K562 (cell line): ENCODE measurements at regions not wholly inside any gene's neighbourhood (a gene's known extent, or its start where the extent isn't known, plus 50 kb on each side); places are given as distances from the start of the nearest gene placed in this dataset.

Source experiments
- ATAC-seq: fragments of 200-7000 bp; cut with Tn5 transposase; 3 replicates; pipeline ENCODE4 v1.9.1; 2020; ENCODE audit warnings: moderate library complexity
- BruUV-seq: library from RNA; stranded (reverse); fragments of 400-500 nt; replicated peaks from 2 replicates; lab custom pipeline; 2021; lab: Mats Ljungman, UMichigan
- CTCF ChIA-PET: fragments of 300-600 bp; formaldehyde crosslinking; extraction: SDS; loops from one replicate; lab custom pipeline; 2021; ENCODE audit warnings: low intra/inter-chr PET ratio; lab: Yijun Ruan, JAX
- POLR2A ChIA-PET: fragments of 300-600, 350-650 bp; sonication (Branson Sonifier 250); formaldehyde crosslinking; extraction: SDS; loops from one replicate; lab custom pipeline; 2021; ENCODE audit warnings: antibody characterized with exemption, inconsistent platforms; lab: Yijun Ruan, JAX
- DNase-seq, 4 experiments: peaks; one replicate each; pipeline versions ENCODE4 v3.0.0 to v3.0.0-alpha.2; 2011 to 2018; ENCODE audit warnings: low spot score in 3 of 4, mixed read lengths in 3 of 4; ENCODE audit errors: extremely low read depth in 1 of 4
- FAIRE-seq: peaks from 2 replicates; lab custom pipeline; 2011; peaks lifted over from hg19 to GRCh38; lab: Jason Lieb, UNC
- H2AFZ ChIP-seq: 2 replicates; pipeline ENCODE4 v1.6.0; 2011; ENCODE audit warnings: low read depth, low read length, control low read depth, inconsistent platforms
- H3K27ac ChIP-seq: fragments of 200-600 bp; 3 replicates; pipeline ENCODE4 v1.8.0; 2011; ENCODE audit warnings: low read depth, mild to moderate bottlenecking, control low read depth, inconsistent platforms, low read length, moderate library complexity, mixed read lengths; ENCODE audit errors: extremely low read depth
- H3K27me3 ChIP-seq, 2 experiments: fragments of 300-600 bp in 1 of 2; 2 replicates in 1 of 2; 3 replicates in 1 of 2; pipeline versions ENCODE4 v1.6.0 to v1.8.0; 2011; ENCODE audit warnings: inconsistent platforms in 2 of 2, low read length in 2 of 2, mild to moderate bottlenecking in 1 of 2, mixed read lengths in 1 of 2, moderate library complexity in 1 of 2; ENCODE audit not compliant: control insufficient read depth in 2 of 2, insufficient read depth in 2 of 2
- H3K36me3 ChIP-seq: fragments of 300-600 bp; 3 replicates; pipeline ENCODE4 v1.8.0; 2011; ENCODE audit warnings: mild to moderate bottlenecking, low read length, inconsistent platforms; ENCODE audit not compliant: control insufficient read depth, insufficient read depth
- H3K4me1 ChIP-seq, 2 experiments: fragments of 200-600 bp in 1 of 2; replicated peaks in 1 of 2; 2 replicates in 1 of 2; 3 replicates in 1 of 2; pipeline versions ENCODE4 v1.5.1 to v1.8.0; 2011; ENCODE audit warnings: inconsistent platforms in 2 of 2, low read length in 2 of 2, mild to moderate bottlenecking in 1 of 2, mixed read lengths in 1 of 2, moderate library complexity in 1 of 2; ENCODE audit not compliant: control insufficient read depth in 2 of 2, insufficient read depth in 2 of 2
- H3K4me2 ChIP-seq: 2 replicates; pipeline ENCODE4 v1.6.1; 2011; ENCODE audit warnings: low read length, control low read depth, inconsistent platforms, mixed read lengths; ENCODE audit not compliant: insufficient read depth
- H3K4me3 ChIP-seq: fragments of 200-600 bp; sonication (generic), shearing (Covaris generic); 2 replicates; pipeline ENCODE4 v1.5.1; 2016; ENCODE audit warnings: control low read depth, inconsistent platforms
- H3K79me2 ChIP-seq: fragments of 200-600 bp; 3 replicates; pipeline ENCODE4 v1.8.0; 2011; ENCODE audit warnings: low read length, inconsistent platforms; ENCODE audit not compliant: control insufficient read depth, insufficient read depth
- H3K9ac ChIP-seq, 2 experiments: 2 replicates each; pipeline versions ENCODE4 v1.6.0 to v1.6.1; 2011; ENCODE audit warnings: low read depth in 2 of 2, low read length in 2 of 2, control low read depth in 1 of 2, inconsistent platforms in 1 of 2, mild to moderate bottlenecking in 1 of 2, mixed read lengths in 1 of 2; ENCODE audit not compliant: insufficient read depth in 1 of 2
- H3K9me1 ChIP-seq: one replicate; pipeline ENCODE4 v1.6.0; 2011; ENCODE audit warnings: inconsistent platforms, mild to moderate bottlenecking, low read length, moderate library complexity; ENCODE audit not compliant: control insufficient read depth, insufficient read depth
- H3K9me3 ChIP-seq: replicated peaks from 2 replicates; pipeline ENCODE4 v1.5.1; 2011; ENCODE audit warnings: low read depth, low read length, inconsistent platforms; ENCODE audit not compliant: control insufficient read depth, insufficient read depth
- H4K20me1 ChIP-seq: replicated peaks from 2 replicates; pipeline ENCODE4 v1.6.1; 2011; ENCODE audit warnings: low read length, inconsistent platforms, mixed read lengths; ENCODE audit not compliant: control insufficient read depth, insufficient read depth
- AFF1 ChIP-seq, 2 experiments: fragments of 450-650 bp; IDR thresholded peaks; 2 replicates each; pipeline ENCODE4 v1.6.1; 2018; ENCODE audit warnings: mild to moderate bottlenecking in 2 of 2, low read depth in 1 of 2; ENCODE audit not compliant: partially characterized antibody in 2 of 2
- ARID4B ChIP-seq: sonication (generic); formaldehyde crosslinking; IDR thresholded peaks from 2 replicates; pipeline ENCODE4 v1.8.0; 2022; ENCODE audit warnings: mild to moderate bottlenecking, missing genetic modification reagents
- CBFB ChIP-seq: sonication (generic); formaldehyde crosslinking; IDR thresholded peaks from 2 replicates; pipeline ENCODE4 v1.4.0; 2020; ENCODE audit warnings: mild to moderate bottlenecking, missing genetic modification reagents
- ELF1 ChIP-seq: fragments of 200-800 bp; sonication (Bioruptor generic); IDR thresholded peaks from 2 replicates; pipeline ENCODE4 v1.6.1; 2016; ENCODE audit warnings: missing genetic modification characterization, missing compliant biosample characterization
- ETV6 ChIP-seq, 3 experiments: fragments of 150-350 bp in 1 of 3; sonication (generic) in 1 of 3; formaldehyde crosslinking in 1 of 3; IDR thresholded peaks; 2 replicates each; pipeline versions ENCODE4 v1.6.1 to v1.8.0; 2014 to 2022; ENCODE audit warnings: borderline replicate concordance in 2 of 3, low read depth in 2 of 3, antibody characterized with exemption in 1 of 3, low read length in 1 of 3, mild to moderate bottlenecking in 1 of 3, missing genetic modification reagents in 1 of 3
- LARP7 ChIP-seq: fragments of 450-650 bp; IDR thresholded peaks from 2 replicates; pipeline ENCODE4 v1.6.1; 2016
- NUFIP1 ChIP-seq: fragments of 450-650 bp; IDR thresholded peaks from 2 replicates; pipeline ENCODE4 v1.6.1; 2018; ENCODE audit not compliant: partially characterized antibody
- PPARD ChIP-seq: fragments of 250-450 bp; sonication (Bioruptor Pico); IDR thresholded peaks from 2 replicates; pipeline ENCODE4 v1.8.0; 2022; ENCODE audit warnings: inconsistent platforms, mild to moderate bottlenecking, moderate library complexity
- RBM15 ChIP-seq: fragments of 200-400 bp; formaldehyde crosslinking; IDR thresholded peaks from 2 replicates; pipeline ENCODE4 v1.6.1; 2018; ENCODE audit warnings: mild to moderate bottlenecking, low read length, moderate library complexity; ENCODE audit not compliant: insufficient read depth
- SMARCE1 ChIP-seq: fragments of 450-650 bp; IDR thresholded peaks from 2 replicates; pipeline ENCODE4 v1.7.1; 2016; ENCODE audit warnings: mild to moderate bottlenecking
- SUPT5H ChIP-seq: fragments of 450-650 bp; IDR thresholded peaks from 2 replicates; pipeline ENCODE4 v1.6.1; 2016
- XRCC4 ChIP-seq: IDR thresholded peaks from one replicate; pipeline ENCODE4 v1.6.1; 2011; ENCODE audit not compliant: insufficient read depth, insufficient read length; ENCODE audit errors: extremely low read depth
- ZBED1 ChIP-seq: IDR thresholded peaks from 2 replicates; pipeline ENCODE4 v1.6.1; 2014
- ZFP30 ChIP-seq: fragments of 250-450 bp; sonication (Bioruptor Pico); IDR thresholded peaks from 2 replicates; pipeline ENCODE4 v1.8.0; 2022; ENCODE audit warnings: moderate library complexity, mild to moderate bottlenecking, inconsistent platforms, borderline replicate concordance
- ZNF384 ChIP-seq: IDR thresholded peaks from 2 replicates; pipeline ENCODE4 v1.6.1; 2012; ENCODE audit warnings: low read depth, low read length, improper control_type of control experiment
- ZNF764 ChIP-seq: fragments of 250-450 bp; sonication (Bioruptor Pico); IDR thresholded peaks from 2 replicates; pipeline ENCODE4 v1.4.0; 2020; ENCODE audit warnings: low read depth, mild to moderate bottlenecking, moderate library complexity
- WGBS: fragments of 100-300 bp; shearing (Covaris generic); methylation state at CpG from one replicate; pipeline ENCODE4 v1.1.6; 2016; ENCODE audit warnings: low coverage, mixed read lengths; ENCODE audit not compliant: insufficient coverage; ENCODE audit errors: missing lambda C conversion rate; 5-methylcytosine and 5-hydroxymethylcytosine counted together
- in situ Hi-C: fragments of 300-500 bp; cut with MboI; formaldehyde crosslinking; loops from 4 replicates; pipeline ENCODE4 v1.15.0; 2018; ENCODE audit warnings: inconsistent platforms, mixed read lengths
- intact Hi-C: fragments of 100-400 bp; cut with micrococcal nuclease; formaldehyde crosslinking; loops from 2 replicates; pipeline ENCODE4 v1.14.2; 2022

- Histone ChIP-seq H3K4me1 (no peaks in the 10 kb centered on the region), H3K27me3 (no peaks in the 10 kb centered on the region; a peak in 2 of 5 replicates), H3K4me3 (no peak overlapping the region), H3K36me3 (no peaks in the 10 kb centered on the region), H3K9me1 (no peaks in the 10 kb centered on the region), H3K4me2 (no peak overlapping the region), H2AFZ (no peak overlapping the region), H3K79me2 (no peaks in the 10 kb centered on the region), H4K20me1 (no peaks in the 10 kb centered on the region), H3K9me3 (no peaks in the 10 kb centered on the region), H3K9ac (no peak overlapping the region), H3K27ac (no peak overlapping the region)
- in situ Hi-C loops (no loop called here), intact Hi-C loops (no loop called here)
- BruUV-seq, result no TSS peak
- FAIRE-seq (no peak), ATAC-seq (no peak), DNase-seq (no peak)
- ChIA-PET POLR2A (no interaction called here), CTCF (no interaction called here)
- 0% methylated on average over 4 of the region's 5 CpGs for WGBS
- TF ChIP-seq ELF1 (tag) (no peak), RBM15 (no peak), AFF1 (IDR thresholded peaks at IDR 0.05; ENCODE audit: low read depth in 1 of 2, partially characterized antibody in 2 of 2) (no peak), XRCC4 (no peak), ZFP30 (CRISPR knock-in tag) (no peak), SMARCE1 (no peak), ZBED1 (no peak), ZNF764 (CRISPR knock-in tag) (no peak), SUPT5H (no peak), PPARD (CRISPR knock-in tag) (no peak), ETV6 (IDR thresholded peaks at IDR 0.05; ENCODE audit: borderline replicate concordance in 1 of 2, low read depth in 2 of 2, low read length in 1 of 2) (no peak), ETV6 (CRISPR knock-in tag; IDR thresholded peaks at IDR 0.05; ENCODE audit: borderline replicate concordance) (no peak), ZNF384 (no peak), NUFIP1 (no peak), ARID4B (CRISPR knock-in tag) (no peak), CBFB (CRISPR knock-in tag) (no peak), LARP7 (no peak)
These were observed 52.5 kb upstream of the PELI2 start for GRCh38 chr14:56065621-56066290.
